ENCODE measurements at regions not wholly inside any gene's neighbourhood (a gene's known extent, or its start where the extent isn't known, plus 50 kb on each side); places are given as distances from the start of the nearest gene placed in this dataset.

GRCh38 chr1:232111611-232112010, 485.0 kb downstream of the DISC1 start:
- DNase-seq: no peak

GRCh38 chr1:232110281-232111090, 483.9 kb downstream of the DISC1 start:
- DNase-seq: no peak

- no peak for DNase-seq
Observed at GRCh38 chr1:232109391-232109790, 482.8 kb downstream of the DISC1 start.

GRCh38 chr1:232108598-232108997, 482.0 kb downstream of the DISC1 start:
- no peak for DNase-seq

GRCh38 chr1:232106415-232106814, 479.8 kb downstream of the DISC1 start:
- no peak for DNase-seq

GRCh38 chr1:232105561-232105960, 479.0 kb downstream of the DISC1 start:
- no peak for DNase-seq

- DNase-seq: no peak
Observed at GRCh38 chr1:232101231-232101630, 474.6 kb downstream of the DISC1 start.

GRCh38 chr1:232096751-232097150, 470.2 kb downstream of the DISC1 start:
- no peak for DNase-seq
